GM23338 (cell line): ENCODE measurements at regions not wholly inside any gene's neighbourhood (a gene's known extent, or its start where the extent isn't known, plus 50 kb on each side); places are given as distances from the start of the nearest gene placed in this dataset.

ENCODE experiments used
- ATAC-seq: fragments of 200-7000 bp; cut with Tn5 transposase; 3 replicates; pipeline ENCODE4 v1.9.1; 2020
- DNase-seq: peaks from one replicate; pipeline ENCODE4 v3.0.0-alpha.2; 2015; ENCODE audit warnings: low spot score
- H2AFZ ChIP-seq: fragments of 200-600 bp; sonication (generic); 2 replicates; pipeline ENCODE4 v1.8.0; 2016; ENCODE audit warnings: antibody characterized with exemption, mild to moderate bottlenecking, moderate library complexity
- H3F3A ChIP-seq: fragments of 200-600 bp; sonication (generic); replicated peaks from 2 replicates; pipeline ENCODE4 v1.8.0; 2017; ENCODE audit warnings: antibody characterized with exemption, mixed run types, low read depth
- H3K27ac ChIP-seq: fragments of 200-600 bp; sonication (generic); 2 replicates; pipeline ENCODE4 v1.6.1; 2016; ENCODE audit warnings: low read depth
- H3K27me3 ChIP-seq: fragments of 200-600 bp; sonication (generic); 2 replicates; pipeline ENCODE4 v1.8.0; 2016; ENCODE audit warnings: mild to moderate bottlenecking, mixed run types, moderate library complexity; ENCODE audit not compliant: insufficient read depth
- H3K36me3 ChIP-seq: fragments of 200-600 bp; sonication (generic); 2 replicates; pipeline ENCODE4 v1.8.0; 2016; ENCODE audit warnings: mild to moderate bottlenecking; ENCODE audit not compliant: insufficient read depth
- H3K4me1 ChIP-seq: fragments of 200-600 bp; sonication (generic); 2 replicates; pipeline ENCODE4 v1.8.0; 2016; ENCODE audit warnings: mild to moderate bottlenecking, moderate library complexity; ENCODE audit not compliant: insufficient read depth
- H3K4me2 ChIP-seq: fragments of 200-600 bp; sonication (generic); 2 replicates; pipeline ENCODE4 v1.7.1; 2017; ENCODE audit warnings: mixed run types
- H3K4me3 ChIP-seq: fragments of 200-600 bp; sonication (generic); 2 replicates; pipeline ENCODE4 v1.6.1; 2016; ENCODE audit warnings: mixed run types
- H3K79me2 ChIP-seq: fragments of 200-600 bp; sonication (generic); replicated peaks from 2 replicates; pipeline ENCODE4 v1.8.0; 2017; ENCODE audit warnings: mild to moderate bottlenecking; ENCODE audit not compliant: insufficient read depth
- H3K9me2 ChIP-seq: fragments of 200-600 bp; sonication (generic); 2 replicates; pipeline ENCODE4 v1.8.0; 2017; ENCODE audit not compliant: insufficient read depth
- H4K20me1 ChIP-seq: fragments of 200-600 bp; sonication (generic); replicated peaks from 2 replicates; pipeline ENCODE4 v1.8.0; 2017; ENCODE audit warnings: mild to moderate bottlenecking; ENCODE audit not compliant: insufficient read depth
- H3K27ac Mint-ChIP-seq: 2 replicates; pipeline ENCODE4 v1.8.0; 2020; ENCODE audit warnings: inconsistent platforms, mild to moderate bottlenecking, moderate library complexity, mixed read lengths
- H3K27me3 Mint-ChIP-seq: 3 replicates; pipeline ENCODE4 v1.8.0; 2022; ENCODE audit warnings: low read depth, mild to moderate bottlenecking, moderate library complexity, mixed read lengths, inconsistent platforms; ENCODE audit not compliant: insufficient read depth, poor library complexity
- H3K36me3 Mint-ChIP-seq: 3 replicates; pipeline ENCODE4 v1.8.0; 2021; ENCODE audit warnings: low read depth, mild to moderate bottlenecking, inconsistent platforms, moderate library complexity, mixed read lengths
- H3K4me1 Mint-ChIP-seq: 3 replicates; pipeline ENCODE4 v1.8.0; 2020; ENCODE audit warnings: mild to moderate bottlenecking, inconsistent platforms, mixed read lengths
- H3K4me3 Mint-ChIP-seq: 3 replicates; pipeline ENCODE4 v1.8.0; 2021; ENCODE audit warnings: moderate library complexity, mild to moderate bottlenecking, inconsistent platforms, mixed read lengths
- H3K9me3 Mint-ChIP-seq: 3 replicates; pipeline ENCODE4 v1.8.0; 2020; ENCODE audit warnings: moderate library complexity, mild to moderate bottlenecking, inconsistent platforms, mixed read lengths
- CREB1 ChIP-seq: fragments of 250-450 bp; sonication (Bioruptor Pico); IDR thresholded peaks from 2 replicates; pipeline ENCODE4 v1.5.0; 2020; ENCODE audit warnings: low read depth, mild to moderate bottlenecking, moderate library complexity
- EZH2 ChIP-seq: fragments of 200-600 bp; sonication (generic); IDR thresholded peaks from one replicate; pipeline ENCODE4 v1.8.0; 2017; ENCODE audit warnings: antibody characterized with exemption, mild to moderate bottlenecking, low read depth; ENCODE audit not compliant: unreplicated experiment
- EZH2phosphoT487 ChIP-seq: fragments of 200-600 bp; sonication (generic); IDR thresholded peaks from one replicate; pipeline ENCODE4 v1.8.1; 2018; ENCODE audit warnings: antibody characterized with exemption; ENCODE audit not compliant: unreplicated experiment
- JUNB ChIP-seq: IDR thresholded peaks from one replicate; pipeline ENCODE4 v1.6.1; 2016; ENCODE audit warnings: antibody characterized with exemption; ENCODE audit not compliant: unreplicated experiment
- NANOG ChIP-seq: IDR thresholded peaks from 2 replicates; pipeline ENCODE4 v1.6.1; 2016; ENCODE audit warnings: antibody characterized with exemption, borderline replicate concordance
- POLR2AphosphoS5 ChIP-seq: IDR thresholded peaks from 2 replicates; pipeline ENCODE4 v1.6.1; 2016; ENCODE audit warnings: antibody characterized with exemption, low read depth
- STAT1 ChIP-seq: IDR thresholded peaks from one replicate; pipeline ENCODE4 v1.6.1; 2016; ENCODE audit warnings: antibody characterized with exemption; ENCODE audit not compliant: unreplicated experiment
- ZNF114 ChIP-seq: fragments of 250-450 bp; sonication (Bioruptor Pico); IDR thresholded peaks from 2 replicates; pipeline ENCODE4 v1.5.0; 2020; ENCODE audit warnings: mild to moderate bottlenecking, moderate library complexity
- ZNF331 ChIP-seq: fragments of 250-450 bp; sonication (Bioruptor Pico); IDR thresholded peaks from 2 replicates; pipeline ENCODE4 v1.5.0; 2020; ENCODE audit warnings: low read depth, mild to moderate bottlenecking, moderate library complexity
- TF ChIP-seq, protein P1 (sequence below): fragments of 250-450 bp; sonication (Bioruptor Pico); IDR thresholded peaks from 2 replicates; pipeline ENCODE4 v1.5.0; 2020; ENCODE audit warnings: mild to moderate bottlenecking, moderate library complexity
- TF ChIP-seq, protein P2 (sequence below): IDR thresholded peaks from one replicate; pipeline ENCODE4 v1.6.1; 2018; ENCODE audit warnings: antibody characterized with exemption; ENCODE audit not compliant: unreplicated experiment
- TF ChIP-seq, protein P3 (sequence below): IDR thresholded peaks from 2 replicates; pipeline ENCODE4 v1.6.1; 2016; ENCODE audit warnings: antibody characterized with exemption
- TF ChIP-seq, protein P4 (sequence below), 2 experiments: fragments of 200-600 bp in 1 of 2; sonication (generic) in 1 of 2; conservative IDR thresholded peaks; 2 replicates each; pipeline versions ENCODE4 v1.5.1 to v1.6.1; 2016 to 2017; ENCODE audit warnings: antibody characterized with exemption in 2 of 2, low read depth in 2 of 2, mild to moderate bottlenecking in 2 of 2, moderate library complexity in 1 of 2

DNA sequence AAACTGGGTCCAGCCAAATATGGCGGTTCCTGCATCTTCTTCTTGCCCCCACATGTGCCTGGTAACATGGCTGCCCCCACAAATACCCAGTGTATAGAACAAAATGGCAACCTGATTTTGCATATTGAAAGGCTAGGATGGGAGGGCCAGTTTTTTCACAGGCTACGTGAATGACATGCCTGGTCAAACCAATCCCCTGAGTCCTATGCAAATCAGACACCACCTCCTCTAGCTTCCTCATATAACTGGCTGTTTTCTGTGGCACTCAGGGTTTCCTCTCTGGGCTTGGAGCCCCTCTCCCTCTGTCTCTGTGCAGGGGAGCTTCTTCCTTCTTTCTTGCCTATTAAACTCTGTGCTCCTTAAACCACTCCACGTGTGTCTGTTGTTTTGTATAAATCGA, 372.1 kb downstream of the KIF16B start:
- Mint-ChIP-seq H3K4me3 (no peak overlapping the region), H3K27me3 (no peaks in the 10 kb centered on the region), H3K27ac (no peak overlapping the region), H3K9me3 (peaks cover 8% of the 10 kb centered on the region; the same call in 2 of the 3 replicates), H3K4me1 (no peaks in the 10 kb centered on the region), H3K36me3 (peaks cover 5% of the 10 kb centered on the region; the same call in 2 of the 3 replicates)
- Histone ChIP-seq H3K79me2 (no peaks in the 10 kb centered on the region), H3K4me1 (no peaks in the 10 kb centered on the region), H3F3A (no peaks in the 10 kb centered on the region), H2AFZ (no peak overlapping the region; the same call in 1 of the 2 replicates), H3K4me3 (no peak overlapping the region), H3K36me3 (no peaks in the 10 kb centered on the region), H3K9me2 (peaks cover 17% of the 10 kb centered on the region), H3K27ac (no peak overlapping the region), H3K4me2 (no peak overlapping the region), H3K27me3 (no peaks in the 10 kb centered on the region), H4K20me1 (no peaks in the 10 kb centered on the region)
- TF ChIP-seq, protein P1, sequence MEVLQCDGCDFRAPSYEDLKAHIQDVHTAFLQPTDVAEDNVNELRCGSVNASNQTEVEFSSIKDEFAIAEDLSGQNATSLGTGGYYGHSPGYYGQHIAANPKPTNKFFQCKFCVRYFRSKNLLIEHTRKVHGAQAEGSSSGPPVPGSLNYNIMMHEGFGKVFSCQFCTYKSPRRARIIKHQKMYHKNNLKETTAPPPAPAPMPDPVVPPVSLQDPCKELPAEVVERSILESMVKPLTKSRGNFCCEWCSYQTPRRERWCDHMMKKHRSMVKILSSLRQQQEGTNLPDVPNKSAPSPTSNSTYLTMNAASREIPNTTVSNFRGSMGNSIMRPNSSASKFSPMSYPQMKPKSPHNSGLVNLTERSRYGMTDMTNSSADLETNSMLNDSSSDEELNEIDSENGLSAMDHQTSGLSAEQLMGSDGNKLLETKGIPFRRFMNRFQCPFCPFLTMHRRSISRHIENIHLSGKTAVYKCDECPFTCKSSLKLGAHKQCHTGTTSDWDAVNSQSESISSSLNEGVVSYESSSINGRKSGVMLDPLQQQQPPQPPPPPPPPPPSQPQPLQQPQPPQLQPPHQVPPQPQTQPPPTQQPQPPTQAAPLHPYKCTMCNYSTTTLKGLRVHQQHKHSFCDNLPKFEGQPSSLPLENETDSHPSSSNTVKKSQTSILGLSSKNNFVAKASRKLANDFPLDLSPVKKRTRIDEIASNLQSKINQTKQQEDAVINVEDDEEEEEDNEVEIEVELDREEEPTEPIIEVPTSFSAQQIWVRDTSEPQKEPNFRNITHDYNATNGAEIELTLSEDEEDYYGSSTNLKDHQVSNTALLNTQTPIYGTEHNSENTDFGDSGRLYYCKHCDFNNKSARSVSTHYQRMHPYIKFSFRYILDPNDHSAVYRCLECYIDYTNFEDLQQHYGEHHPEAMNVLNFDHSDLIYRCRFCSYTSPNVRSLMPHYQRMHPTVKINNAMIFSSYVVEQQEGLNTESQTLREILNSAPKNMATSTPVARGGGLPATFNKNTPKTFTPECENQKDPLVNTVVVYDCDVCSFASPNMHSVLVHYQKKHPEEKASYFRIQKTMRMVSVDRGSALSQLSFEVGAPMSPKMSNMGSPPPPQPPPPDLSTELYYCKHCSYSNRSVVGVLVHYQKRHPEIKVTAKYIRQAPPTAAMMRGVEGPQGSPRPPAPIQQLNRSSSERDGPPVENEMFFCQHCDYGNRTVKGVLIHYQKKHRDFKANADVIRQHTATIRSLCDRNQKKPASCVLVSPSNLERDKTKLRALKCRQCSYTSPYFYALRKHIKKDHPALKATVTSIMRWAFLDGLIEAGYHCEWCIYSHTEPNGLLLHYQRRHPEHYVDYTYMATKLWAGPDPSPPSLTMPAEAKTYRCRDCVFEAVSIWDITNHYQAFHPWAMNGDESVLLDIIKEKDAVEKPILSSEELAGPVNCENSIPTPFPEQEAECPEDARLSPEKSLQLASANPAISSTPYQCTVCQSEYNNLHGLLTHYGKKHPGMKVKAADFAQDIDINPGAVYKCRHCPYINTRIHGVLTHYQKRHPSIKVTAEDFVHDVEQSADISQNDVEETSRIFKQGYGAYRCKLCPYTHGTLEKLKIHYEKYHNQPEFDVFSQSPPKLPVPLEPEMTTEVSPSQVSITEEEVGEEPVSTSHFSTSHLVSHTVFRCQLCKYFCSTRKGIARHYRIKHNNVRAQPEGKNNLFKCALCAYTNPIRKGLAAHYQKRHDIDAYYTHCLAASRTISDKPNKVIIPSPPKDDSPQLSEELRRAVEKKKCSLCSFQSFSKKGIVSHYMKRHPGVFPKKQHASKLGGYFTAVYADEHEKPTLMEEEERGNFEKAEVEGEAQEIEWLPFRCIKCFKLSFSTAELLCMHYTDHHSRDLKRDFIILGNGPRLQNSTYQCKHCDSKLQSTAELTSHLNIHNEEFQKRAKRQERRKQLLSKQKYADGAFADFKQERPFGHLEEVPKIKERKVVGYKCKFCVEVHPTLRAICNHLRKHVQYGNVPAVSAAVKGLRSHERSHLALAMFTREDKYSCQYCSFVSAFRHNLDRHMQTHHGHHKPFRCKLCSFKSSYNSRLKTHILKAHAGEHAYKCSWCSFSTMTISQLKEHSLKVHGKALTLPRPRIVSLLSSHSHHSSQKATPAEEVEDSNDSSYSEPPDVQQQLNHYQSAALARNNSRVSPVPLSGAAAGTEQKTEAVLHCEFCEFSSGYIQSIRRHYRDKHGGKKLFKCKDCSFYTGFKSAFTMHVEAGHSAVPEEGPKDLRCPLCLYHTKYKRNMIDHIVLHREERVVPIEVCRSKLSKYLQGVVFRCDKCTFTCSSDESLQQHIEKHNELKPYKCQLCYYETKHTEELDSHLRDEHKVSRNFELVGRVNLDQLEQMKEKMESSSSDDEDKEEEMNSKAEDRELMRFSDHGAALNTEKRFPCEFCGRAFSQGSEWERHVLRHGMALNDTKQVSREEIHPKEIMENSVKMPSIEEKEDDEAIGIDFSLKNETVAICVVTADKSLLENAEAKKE (CRISPR knock-in tag), result no peak
- TF ChIP-seq, protein P2, sequence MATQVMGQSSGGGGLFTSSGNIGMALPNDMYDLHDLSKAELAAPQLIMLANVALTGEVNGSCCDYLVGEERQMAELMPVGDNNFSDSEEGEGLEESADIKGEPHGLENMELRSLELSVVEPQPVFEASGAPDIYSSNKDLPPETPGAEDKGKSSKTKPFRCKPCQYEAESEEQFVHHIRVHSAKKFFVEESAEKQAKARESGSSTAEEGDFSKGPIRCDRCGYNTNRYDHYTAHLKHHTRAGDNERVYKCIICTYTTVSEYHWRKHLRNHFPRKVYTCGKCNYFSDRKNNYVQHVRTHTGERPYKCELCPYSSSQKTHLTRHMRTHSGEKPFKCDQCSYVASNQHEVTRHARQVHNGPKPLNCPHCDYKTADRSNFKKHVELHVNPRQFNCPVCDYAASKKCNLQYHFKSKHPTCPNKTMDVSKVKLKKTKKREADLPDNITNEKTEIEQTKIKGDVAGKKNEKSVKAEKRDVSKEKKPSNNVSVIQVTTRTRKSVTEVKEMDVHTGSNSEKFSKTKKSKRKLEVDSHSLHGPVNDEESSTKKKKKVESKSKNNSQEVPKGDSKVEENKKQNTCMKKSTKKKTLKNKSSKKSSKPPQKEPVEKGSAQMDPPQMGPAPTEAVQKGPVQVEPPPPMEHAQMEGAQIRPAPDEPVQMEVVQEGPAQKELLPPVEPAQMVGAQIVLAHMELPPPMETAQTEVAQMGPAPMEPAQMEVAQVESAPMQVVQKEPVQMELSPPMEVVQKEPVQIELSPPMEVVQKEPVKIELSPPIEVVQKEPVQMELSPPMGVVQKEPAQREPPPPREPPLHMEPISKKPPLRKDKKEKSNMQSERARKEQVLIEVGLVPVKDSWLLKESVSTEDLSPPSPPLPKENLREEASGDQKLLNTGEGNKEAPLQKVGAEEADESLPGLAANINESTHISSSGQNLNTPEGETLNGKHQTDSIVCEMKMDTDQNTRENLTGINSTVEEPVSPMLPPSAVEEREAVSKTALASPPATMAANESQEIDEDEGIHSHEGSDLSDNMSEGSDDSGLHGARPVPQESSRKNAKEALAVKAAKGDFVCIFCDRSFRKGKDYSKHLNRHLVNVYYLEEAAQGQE, result no peak
- TF ChIP-seq, protein P3, sequence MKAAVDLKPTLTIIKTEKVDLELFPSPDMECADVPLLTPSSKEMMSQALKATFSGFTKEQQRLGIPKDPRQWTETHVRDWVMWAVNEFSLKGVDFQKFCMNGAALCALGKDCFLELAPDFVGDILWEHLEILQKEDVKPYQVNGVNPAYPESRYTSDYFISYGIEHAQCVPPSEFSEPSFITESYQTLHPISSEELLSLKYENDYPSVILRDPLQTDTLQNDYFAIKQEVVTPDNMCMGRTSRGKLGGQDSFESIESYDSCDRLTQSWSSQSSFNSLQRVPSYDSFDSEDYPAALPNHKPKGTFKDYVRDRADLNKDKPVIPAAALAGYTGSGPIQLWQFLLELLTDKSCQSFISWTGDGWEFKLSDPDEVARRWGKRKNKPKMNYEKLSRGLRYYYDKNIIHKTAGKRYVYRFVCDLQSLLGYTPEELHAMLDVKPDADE, result no peak
- TF ChIP-seq ZNF114 (CRISPR knock-in tag) (no peak), EZH2phosphoT487 (no peak), EZH2 (no peak), JUNB (no peak), STAT1 (no peak), ZNF331 (no peak), POLR2AphosphoS5 (no peak), CREB1 (no peak), NANOG (no peak)
- TF ChIP-seq, protein P4, sequence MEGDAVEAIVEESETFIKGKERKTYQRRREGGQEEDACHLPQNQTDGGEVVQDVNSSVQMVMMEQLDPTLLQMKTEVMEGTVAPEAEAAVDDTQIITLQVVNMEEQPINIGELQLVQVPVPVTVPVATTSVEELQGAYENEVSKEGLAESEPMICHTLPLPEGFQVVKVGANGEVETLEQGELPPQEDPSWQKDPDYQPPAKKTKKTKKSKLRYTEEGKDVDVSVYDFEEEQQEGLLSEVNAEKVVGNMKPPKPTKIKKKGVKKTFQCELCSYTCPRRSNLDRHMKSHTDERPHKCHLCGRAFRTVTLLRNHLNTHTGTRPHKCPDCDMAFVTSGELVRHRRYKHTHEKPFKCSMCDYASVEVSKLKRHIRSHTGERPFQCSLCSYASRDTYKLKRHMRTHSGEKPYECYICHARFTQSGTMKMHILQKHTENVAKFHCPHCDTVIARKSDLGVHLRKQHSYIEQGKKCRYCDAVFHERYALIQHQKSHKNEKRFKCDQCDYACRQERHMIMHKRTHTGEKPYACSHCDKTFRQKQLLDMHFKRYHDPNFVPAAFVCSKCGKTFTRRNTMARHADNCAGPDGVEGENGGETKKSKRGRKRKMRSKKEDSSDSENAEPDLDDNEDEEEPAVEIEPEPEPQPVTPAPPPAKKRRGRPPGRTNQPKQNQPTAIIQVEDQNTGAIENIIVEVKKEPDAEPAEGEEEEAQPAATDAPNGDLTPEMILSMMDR (conservative IDR thresholded peaks at IDR 0.05; ENCODE audit: low read depth in 2 of 2), result no peak
- ATAC-seq (no peak), DNase-seq (no peak)
